Osteocyte (in vitro differentiated cells): ENCODE measurements at regions not wholly inside any gene's neighbourhood (a gene's known extent, or its start where the extent isn't known, plus 50 kb on each side); places are given as distances from the start of the nearest gene placed in this dataset.

ENCODE experiments used
- DNase-seq: peaks from one replicate; pipeline ENCODE4 v3.0.0; 2021; ENCODE audit warnings: mixed read lengths; ENCODE audit not compliant: unreplicated experiment; ENCODE audit errors: extremely low spot score
- H3K27ac Mint-ChIP-seq: one replicate; pipeline ENCODE4 v1.8.0; 2021; ENCODE audit warnings: mild to moderate bottlenecking, mixed read lengths; ENCODE audit not compliant: unreplicated experiment
- H3K27me3 Mint-ChIP-seq: one replicate; pipeline ENCODE4 v1.8.0; 2021; ENCODE audit warnings: mixed read lengths; ENCODE audit not compliant: unreplicated experiment
- H3K36me3 Mint-ChIP-seq: one replicate; pipeline ENCODE4 v1.8.0; 2021; ENCODE audit warnings: mixed read lengths; ENCODE audit not compliant: unreplicated experiment
- H3K4me1 Mint-ChIP-seq: one replicate; pipeline ENCODE4 v1.8.0; 2021; ENCODE audit warnings: mixed read lengths; ENCODE audit not compliant: unreplicated experiment
- H3K4me3 Mint-ChIP-seq: one replicate; pipeline ENCODE4 v1.8.0; 2021; ENCODE audit warnings: mild to moderate bottlenecking, moderate library complexity, mixed read lengths; ENCODE audit not compliant: unreplicated experiment
- H3K9me3 Mint-ChIP-seq: one replicate; pipeline ENCODE4 v1.8.0; 2021; ENCODE audit warnings: mixed read lengths; ENCODE audit not compliant: unreplicated experiment
- CTCF ChIP-seq: fragments of 200-600 bp; sonication (generic); IDR thresholded peaks from 2 replicates; pipeline ENCODE4 v1.5.0; 2021; ENCODE audit warnings: antibody characterized with exemption, mild to moderate bottlenecking, moderate library complexity

DNA sequence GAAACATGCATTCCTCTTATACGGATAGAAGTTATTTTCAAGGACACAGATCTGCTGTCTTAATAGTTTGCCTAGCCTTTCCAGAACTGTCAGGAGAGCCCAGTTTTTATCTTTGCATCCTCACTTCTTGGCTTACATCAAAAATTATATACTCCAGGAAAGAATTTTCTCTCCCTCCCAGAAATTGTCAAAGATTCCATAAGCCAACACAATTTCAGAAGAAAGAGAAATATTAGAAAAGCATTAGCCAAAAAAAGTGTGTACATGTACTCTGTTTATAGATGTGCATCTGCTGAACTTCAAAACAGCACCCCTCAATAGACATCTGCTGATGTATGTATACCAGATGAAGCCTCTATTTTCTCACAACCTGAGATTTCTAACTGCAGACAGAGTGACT is 210.4 kb downstream of the METTL4 start:
- H3K27ac Mint-ChIP-seq, result no peak overlapping the region
- no peaks in the 10 kb centered on the region for H3K9me3 Mint-ChIP-seq
- no peaks in the 10 kb centered on the region for H3K27me3 Mint-ChIP-seq
- no peaks in the 10 kb centered on the region for H3K36me3 Mint-ChIP-seq
- H3K4me3 Mint-ChIP-seq, result no peak overlapping the region
- no peak for DNase-seq
- H3K4me1 Mint-ChIP-seq, result no peaks in the 10 kb centered on the region
- TF ChIP-seq CTCF, result no peak

- H3K4me3 Mint-ChIP-seq, result no peak overlapping the region
- TF ChIP-seq CTCF, result no peak
- no peaks in the 10 kb centered on the region for H3K9me3 Mint-ChIP-seq
- no peaks in the 10 kb centered on the region for H3K4me1 Mint-ChIP-seq
- no peaks in the 10 kb centered on the region for H3K36me3 Mint-ChIP-seq
- peaks cover 8% of the 10 kb centered on the region for H3K27me3 Mint-ChIP-seq
- no peak for DNase-seq
- no peak overlapping the region for H3K27ac Mint-ChIP-seq
Measured at GRCh38 chr18:2368102-2368501, 203.2 kb downstream of the METTL4 start.

DNA sequence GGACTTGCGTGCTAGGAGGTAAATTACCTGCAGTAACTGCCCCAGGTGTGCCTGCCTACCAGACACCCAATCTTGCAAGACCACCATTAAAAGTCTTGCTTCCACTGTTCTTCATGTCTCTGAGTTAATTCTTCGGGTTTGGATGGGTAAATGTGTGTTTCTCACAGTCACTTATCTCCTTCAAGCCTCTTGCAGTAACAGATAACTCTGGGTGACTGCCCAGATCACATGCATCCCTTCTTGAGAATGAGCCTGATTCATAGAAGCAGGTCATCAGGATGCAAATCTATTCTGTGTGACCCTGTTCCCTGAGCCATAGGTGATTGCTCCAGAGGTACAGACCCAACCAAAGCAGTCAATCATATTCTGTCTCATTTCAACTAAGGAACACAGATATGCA is 194.6 kb downstream of the METTL4 start:
- no peak for TF ChIP-seq CTCF
- DNase-seq, result no peak
- H3K4me3 Mint-ChIP-seq, result no peak overlapping the region
- no peaks in the 10 kb centered on the region for H3K4me1 Mint-ChIP-seq
- H3K27ac Mint-ChIP-seq, result no peak overlapping the region
- H3K27me3 Mint-ChIP-seq, result peaks cover 18% of the 10 kb centered on the region
- H3K9me3 Mint-ChIP-seq, result no peaks in the 10 kb centered on the region
- no peaks in the 10 kb centered on the region for H3K36me3 Mint-ChIP-seq

DNA sequence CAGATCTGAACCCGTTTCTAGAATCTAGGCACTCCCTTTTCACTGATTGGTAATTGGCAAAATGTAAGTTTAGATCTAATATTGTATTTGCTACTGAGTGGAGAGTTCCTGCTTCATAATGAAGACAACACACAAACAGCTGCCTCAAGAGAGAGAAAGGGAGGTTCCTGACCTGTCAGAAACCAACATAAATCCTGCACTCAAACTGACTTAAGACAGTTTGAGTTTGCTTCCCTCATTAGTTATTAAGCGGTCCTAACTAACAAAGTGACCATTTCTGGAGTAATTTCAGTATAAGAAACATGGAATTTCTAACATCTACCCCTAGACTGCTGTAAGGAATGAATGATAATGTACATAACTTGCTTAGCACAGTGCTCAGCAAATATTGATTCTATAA is 191.2 kb downstream of the METTL4 start:
- H3K9me3 Mint-ChIP-seq, result no peaks in the 10 kb centered on the region
- no peaks in the 10 kb centered on the region for H3K4me1 Mint-ChIP-seq
- no peaks in the 10 kb centered on the region for H3K36me3 Mint-ChIP-seq
- DNase-seq, result no peak
- TF ChIP-seq CTCF, result no peak
- no peak overlapping the region for H3K27ac Mint-ChIP-seq
- H3K27me3 Mint-ChIP-seq, result peaks cover 19% of the 10 kb centered on the region
- no peak overlapping the region for H3K4me3 Mint-ChIP-seq

- no peak overlapping the region for H3K27ac Mint-ChIP-seq
- no peaks in the 10 kb centered on the region for H3K4me1 Mint-ChIP-seq
- no peak for DNase-seq
- no peaks in the 10 kb centered on the region for H3K9me3 Mint-ChIP-seq
- peaks cover 16% of the 10 kb centered on the region for H3K27me3 Mint-ChIP-seq
- H3K36me3 Mint-ChIP-seq, result no peaks in the 10 kb centered on the region
- H3K4me3 Mint-ChIP-seq, result no peak overlapping the region
- no peak for TF ChIP-seq CTCF
Measured at GRCh38 chr18:2381539-2381938, 189.8 kb downstream of the METTL4 start.
